SK-N-SH (cell line): ENCODE measurements at regions not wholly inside any gene's neighbourhood (a gene's known extent, or its start where the extent isn't known, plus 50 kb on each side); places are given as distances from the start of the nearest gene placed in this dataset.

Source experiments
- CTCF ChIA-PET: fragments of 300-600, 350-600 bp; formaldehyde crosslinking; extraction: SDS; loops from one replicate; lab custom pipeline; 2021; lab: Yijun Ruan, JAX
- POLR2A ChIA-PET: fragments of 350-600 bp; sonication (Branson Sonifier 250); formaldehyde crosslinking; extraction: SDS; loops from one replicate; lab custom pipeline; 2020; ENCODE audit warnings: antibody characterized with exemption, inconsistent platforms; lab: Yijun Ruan, JAX
- DNase-seq: peaks from one replicate; pipeline ENCODE4 v3.0.0; 2012
- H2AFZ ChIP-seq: fragments of 200-600 bp; sonication (generic); 2 replicates; pipeline ENCODE4 v1.8.1; 2016; ENCODE audit warnings: antibody characterized with exemption, mild to moderate bottlenecking, low read depth
- H3F3A ChIP-seq: fragments of 200-600 bp; sonication (generic); replicated peaks from 2 replicates; pipeline ENCODE3; 2016; ENCODE audit warnings: antibody characterized with exemption, mild to moderate bottlenecking; ENCODE audit not compliant: insufficient read depth
- H3K27ac ChIP-seq, 2 experiments: fragments of 200-500 bp in 1 of 2; fragments of 200-600 bp in 1 of 2; sonication (Bioruptor generic) in 1 of 2; sonication (generic), shearing (Covaris generic) in 1 of 2; 2 replicates each; pipeline versions ENCODE4 v1.5.1 to v1.6.1; 2014 to 2016; ENCODE audit warnings: low read depth in 2 of 2, inconsistent platforms in 1 of 2, low read length in 1 of 2, mild to moderate bottlenecking in 1 of 2, mixed read lengths in 1 of 2
- H3K27me3 ChIP-seq: fragments of 200-600 bp; sonication (generic), shearing (Covaris generic); 2 replicates; pipeline ENCODE4 v1.6.1; 2016; ENCODE audit warnings: mixed run types; ENCODE audit not compliant: insufficient read depth
- H3K36me3 ChIP-seq, 2 experiments: fragments of 200-500 bp in 1 of 2; fragments of 200-600 bp in 1 of 2; sonication (Bioruptor generic) in 1 of 2; sonication (generic) in 1 of 2; replicated peaks in 1 of 2; 2 replicates each; pipeline versions ENCODE3 to v1.5.1; 2014 to 2016; ENCODE audit warnings: low read length in 1 of 2, mild to moderate bottlenecking in 1 of 2; ENCODE audit not compliant: insufficient read depth in 2 of 2, control insufficient read depth in 1 of 2
- H3K4me1 ChIP-seq, 2 experiments: fragments of 200-500 bp in 1 of 2; fragments of 200-600 bp in 1 of 2; sonication (Bioruptor generic) in 1 of 2; sonication (generic), shearing (Covaris generic) in 1 of 2; 2 replicates each; pipeline versions ENCODE4 v1.5.1 to v1.6.1; 2014 to 2016; ENCODE audit warnings: low read depth in 1 of 2, low read length in 1 of 2, mixed run types in 1 of 2; ENCODE audit not compliant: insufficient read depth in 2 of 2, control insufficient read depth in 1 of 2
- H3K4me2 ChIP-seq: fragments of 200-600 bp; sonication (generic), shearing (Covaris generic); 2 replicates; pipeline ENCODE4 v1.6.1; 2017; ENCODE audit warnings: mixed run types
- H3K4me3 ChIP-seq, 2 experiments: fragments of 200-500 bp in 1 of 2; fragments of 200-600 bp in 1 of 2; sonication (Bioruptor generic) in 1 of 2; sonication (generic), shearing (Covaris generic) in 1 of 2; 2 replicates each; pipeline versions ENCODE4 v1.5.1 to v1.8.1; 2014 to 2016; ENCODE audit warnings: low read depth in 2 of 2, inconsistent platforms in 1 of 2, low read length in 1 of 2, mild to moderate bottlenecking in 1 of 2, mixed read lengths in 1 of 2, moderate library complexity in 1 of 2
- H3K79me2 ChIP-seq: fragments of 200-600 bp; sonication (generic); 2 replicates; pipeline ENCODE4 v1.8.1; 2017; ENCODE audit warnings: mild to moderate bottlenecking; ENCODE audit not compliant: insufficient read depth
- H3K9ac ChIP-seq: fragments of 200-600 bp; sonication (generic); 2 replicates; pipeline ENCODE4 v1.6.1; 2017; ENCODE audit warnings: mixed run types
- H3K9me2 ChIP-seq: fragments of 200-600 bp; sonication (generic); 2 replicates; pipeline ENCODE4 v1.6.1; 2017; ENCODE audit warnings: mixed run types
- H3K9me3 ChIP-seq: fragments of 200-600 bp; sonication (generic); 2 replicates; pipeline ENCODE4 v1.6.1; 2017; ENCODE audit warnings: mixed run types, mild to moderate bottlenecking, moderate library complexity
- H4K20me1 ChIP-seq: fragments of 200-600 bp; sonication (generic); 2 replicates; pipeline ENCODE4 v1.6.1; 2017; ENCODE audit warnings: mild to moderate bottlenecking, mixed run types; ENCODE audit not compliant: insufficient read depth
- ELF1 ChIP-seq: IDR thresholded peaks from 2 replicates; pipeline ENCODE4 v1.4.0; 2012
- EZH2phosphoT487 ChIP-seq: fragments of 200-600 bp; sonication (generic); IDR thresholded peaks from 2 replicates; pipeline ENCODE4 v1.6.1; 2017; ENCODE audit warnings: low read depth, mixed run types, mild to moderate bottlenecking, antibody characterized with exemption, moderate library complexity, borderline replicate concordance
- FOSL2 ChIP-seq: IDR thresholded peaks from 2 replicates; pipeline ENCODE4 v1.4.0; 2012; ENCODE audit warnings: low read depth, mild to moderate bottlenecking, moderate library complexity, borderline replicate concordance
- FOXJ3 ChIP-seq: sonication (generic); formaldehyde crosslinking; IDR thresholded peaks from 2 replicates; pipeline ENCODE4 v1.5.1; 2020; ENCODE audit warnings: mild to moderate bottlenecking, missing genetic modification reagents
- FOXM1 ChIP-seq: IDR thresholded peaks from 2 replicates; pipeline ENCODE4 v1.4.0; 2012; ENCODE audit warnings: low read depth, mild to moderate bottlenecking
- GABPA ChIP-seq: IDR thresholded peaks from 2 replicates; pipeline ENCODE4 v1.4.0; 2012; ENCODE audit warnings: low read depth, mild to moderate bottlenecking
- GATA2 ChIP-seq: sonication (generic); formaldehyde crosslinking; IDR thresholded peaks from 2 replicates; pipeline ENCODE4 v1.5.0; 2020; ENCODE audit warnings: mild to moderate bottlenecking, missing genetic modification reagents
- MEF2A ChIP-seq: IDR thresholded peaks from 2 replicates; pipeline ENCODE4 v1.4.0; 2012; ENCODE audit warnings: low read depth, borderline replicate concordance
- MXI1 ChIP-seq: IDR thresholded peaks from 2 replicates; pipeline ENCODE4 v1.6.1; 2012; ENCODE audit warnings: mild to moderate bottlenecking, low read depth, low read length, improper control_type of control experiment
- NFIC ChIP-seq: IDR thresholded peaks from 2 replicates; pipeline ENCODE4 v1.4.0; 2012; ENCODE audit warnings: borderline replicate concordance
- POLR2AphosphoS5 ChIP-seq: IDR thresholded peaks from 2 replicates; pipeline ENCODE4 v1.6.1; 2012; ENCODE audit warnings: low read depth, low read length
- RAD21 ChIP-seq: IDR thresholded peaks from 2 replicates; pipeline ENCODE4 v1.6.1; 2012; ENCODE audit warnings: mild to moderate bottlenecking, low read length
- RCOR1 ChIP-seq: fragments of 150-350 bp; IDR thresholded peaks from 2 replicates; pipeline ENCODE4 v1.6.1; 2017; ENCODE audit warnings: antibody characterized with exemption, low read length
- RFX5 ChIP-seq: IDR thresholded peaks from 2 replicates; pipeline ENCODE4 v1.6.1; 2012; ENCODE audit warnings: mild to moderate bottlenecking, improper control_type of control experiment, low read length
- SMC3 ChIP-seq: IDR thresholded peaks from 2 replicates; pipeline ENCODE4 v1.6.1; 2012; ENCODE audit warnings: low read depth, low read length, improper control_type of control experiment
- TEAD4 ChIP-seq: IDR thresholded peaks from 2 replicates; pipeline ENCODE4 v1.4.0; 2012; ENCODE audit warnings: mild to moderate bottlenecking, borderline replicate concordance; ENCODE audit not compliant: insufficient read depth
- WGBS: methylation state at CpG from one replicate; pipeline ENCODE4 v1.1.6; 2017; ENCODE audit warnings: low lambda C conversion rate; 5-methylcytosine and 5-hydroxymethylcytosine counted together
- TF ChIP-seq, protein P1 (sequence below): IDR thresholded peaks from 2 replicates; pipeline ENCODE4 v1.4.0; 2012; ENCODE audit warnings: low read depth
- TF ChIP-seq, protein P2 (sequence below): IDR thresholded peaks from 2 replicates; pipeline ENCODE4; 2012
- TF ChIP-seq, protein P3 (sequence below): IDR thresholded peaks from 2 replicates; pipeline ENCODE4 v1.4.0; 2012; ENCODE audit warnings: low read depth, borderline replicate concordance
- TF ChIP-seq, protein P4 (sequence below): IDR thresholded peaks from 2 replicates; pipeline ENCODE4 v1.4.0; 2012; ENCODE audit warnings: low read depth, borderline replicate concordance
- TF ChIP-seq, protein P5 (sequence below): fragments of 150-350 bp; IDR thresholded peaks from 2 replicates; pipeline ENCODE4 v1.6.1; 2016; ENCODE audit warnings: mild to moderate bottlenecking, low read depth, low read length

DNA sequence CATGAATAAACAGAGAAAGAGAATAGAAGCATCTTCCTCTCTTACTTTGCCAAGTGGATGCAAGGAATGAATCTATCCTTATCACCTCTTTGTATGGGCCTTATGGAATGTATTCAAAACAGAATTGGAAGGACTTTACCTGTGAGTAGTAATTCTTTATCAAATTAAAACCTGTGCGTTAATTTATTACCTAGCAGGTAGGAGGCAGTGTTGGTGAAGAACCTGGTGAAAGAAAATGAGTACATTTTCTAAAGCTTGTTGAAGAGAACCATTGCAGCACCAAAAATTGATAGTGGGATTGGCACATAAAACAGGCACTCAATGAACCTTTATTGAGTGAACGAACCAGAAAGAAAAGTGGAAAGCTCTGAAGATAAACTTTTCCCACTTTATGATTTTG, 1302.1 kb upstream of the CELF4 start:
- DNase-seq, result no peak
- no peaks in the 10 kb centered on the region; a peak in 1 of 4 replicates for H3K4me1 ChIP-seq
- CTCF ChIA-PET, result no interaction called here
- H3K27me3 ChIP-seq, result no peaks in the 10 kb centered on the region
- POLR2A ChIA-PET, result no interaction called here
- no peaks in the 10 kb centered on the region; the same call in 1 of the 2 replicates for H3K9me3 ChIP-seq
- no peaks in the 10 kb centered on the region for H3K36me3 ChIP-seq
- no peak overlapping the region for H3K27ac ChIP-seq
- no peak overlapping the region for H2AFZ ChIP-seq
- H3K79me2 ChIP-seq, result no peaks in the 10 kb centered on the region
- no peak overlapping the region for H3K4me3 ChIP-seq
- no peaks in the 10 kb centered on the region for H4K20me1 ChIP-seq
- H3K9me2 ChIP-seq, result no peaks in the 10 kb centered on the region
- 50% methylated on average over 2 of the region's 2 CpGs for WGBS
- H3F3A ChIP-seq, result no peaks in the 10 kb centered on the region
- no peak for TF ChIP-seq POLR2AphosphoS5
- TF ChIP-seq, protein P1, sequence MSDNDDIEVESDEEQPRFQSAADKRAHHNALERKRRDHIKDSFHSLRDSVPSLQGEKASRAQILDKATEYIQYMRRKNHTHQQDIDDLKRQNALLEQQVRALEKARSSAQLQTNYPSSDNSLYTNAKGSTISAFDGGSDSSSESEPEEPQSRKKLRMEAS, result no peak
- TF ChIP-seq, protein P2, sequence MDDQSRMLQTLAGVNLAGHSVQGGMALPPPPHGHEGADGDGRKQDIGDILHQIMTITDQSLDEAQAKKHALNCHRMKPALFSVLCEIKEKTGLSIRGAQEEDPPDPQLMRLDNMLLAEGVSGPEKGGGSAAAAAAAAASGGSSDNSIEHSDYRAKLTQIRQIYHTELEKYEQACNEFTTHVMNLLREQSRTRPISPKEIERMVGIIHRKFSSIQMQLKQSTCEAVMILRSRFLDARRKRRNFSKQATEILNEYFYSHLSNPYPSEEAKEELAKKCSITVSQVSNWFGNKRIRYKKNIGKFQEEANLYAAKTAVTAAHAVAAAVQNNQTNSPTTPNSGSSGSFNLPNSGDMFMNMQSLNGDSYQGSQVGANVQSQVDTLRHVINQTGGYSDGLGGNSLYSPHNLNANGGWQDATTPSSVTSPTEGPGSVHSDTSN, result no peak
- no peak for TF ChIP-seq TEAD4
- no peak for TF ChIP-seq MXI1
- H3K4me2 ChIP-seq, result no peak overlapping the region
- no peak overlapping the region for H3K9ac ChIP-seq

DNA sequence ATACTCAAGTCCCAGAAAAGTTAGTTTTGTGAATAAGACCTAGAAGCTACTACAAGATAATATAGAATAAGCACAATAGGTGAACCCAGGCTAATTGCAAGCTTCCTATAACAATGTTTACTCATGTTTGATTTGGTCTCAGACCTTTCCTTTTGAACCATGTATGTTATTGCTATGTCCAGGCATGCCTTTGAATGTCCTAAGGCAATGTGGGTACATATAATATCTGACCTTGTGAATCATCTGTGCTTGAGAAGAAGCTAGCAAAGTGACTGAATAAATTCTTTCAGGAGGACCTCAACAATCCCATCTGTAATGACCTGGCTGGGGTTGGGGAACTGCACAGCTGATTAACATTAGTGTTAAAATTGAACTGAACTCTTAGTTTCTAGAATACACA, 1285.9 kb upstream of the CELF4 start:
- TF ChIP-seq FOXJ3 (CRISPR knock-in tag) (no peak), FOXM1 (no peak), TEAD4 (no peak), RCOR1 (no peak), RAD21 (no peak), GABPA (no peak), SMC3 (no peak), RFX5 (no peak), GATA2 (CRISPR knock-in tag) (no peak), NFIC (no peak), MEF2A (no peak), EZH2phosphoT487 (no peak), FOSL2 (no peak), ELF1 (no peak), POLR2AphosphoS5 (no peak), MXI1 (no peak)
- TF ChIP-seq, protein P3, sequence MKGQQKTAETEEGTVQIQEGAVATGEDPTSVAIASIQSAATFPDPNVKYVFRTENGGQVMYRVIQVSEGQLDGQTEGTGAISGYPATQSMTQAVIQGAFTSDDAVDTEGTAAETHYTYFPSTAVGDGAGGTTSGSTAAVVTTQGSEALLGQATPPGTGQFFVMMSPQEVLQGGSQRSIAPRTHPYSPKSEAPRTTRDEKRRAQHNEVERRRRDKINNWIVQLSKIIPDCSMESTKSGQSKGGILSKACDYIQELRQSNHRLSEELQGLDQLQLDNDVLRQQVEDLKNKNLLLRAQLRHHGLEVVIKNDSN, result no peak
- TF ChIP-seq, protein P4, sequence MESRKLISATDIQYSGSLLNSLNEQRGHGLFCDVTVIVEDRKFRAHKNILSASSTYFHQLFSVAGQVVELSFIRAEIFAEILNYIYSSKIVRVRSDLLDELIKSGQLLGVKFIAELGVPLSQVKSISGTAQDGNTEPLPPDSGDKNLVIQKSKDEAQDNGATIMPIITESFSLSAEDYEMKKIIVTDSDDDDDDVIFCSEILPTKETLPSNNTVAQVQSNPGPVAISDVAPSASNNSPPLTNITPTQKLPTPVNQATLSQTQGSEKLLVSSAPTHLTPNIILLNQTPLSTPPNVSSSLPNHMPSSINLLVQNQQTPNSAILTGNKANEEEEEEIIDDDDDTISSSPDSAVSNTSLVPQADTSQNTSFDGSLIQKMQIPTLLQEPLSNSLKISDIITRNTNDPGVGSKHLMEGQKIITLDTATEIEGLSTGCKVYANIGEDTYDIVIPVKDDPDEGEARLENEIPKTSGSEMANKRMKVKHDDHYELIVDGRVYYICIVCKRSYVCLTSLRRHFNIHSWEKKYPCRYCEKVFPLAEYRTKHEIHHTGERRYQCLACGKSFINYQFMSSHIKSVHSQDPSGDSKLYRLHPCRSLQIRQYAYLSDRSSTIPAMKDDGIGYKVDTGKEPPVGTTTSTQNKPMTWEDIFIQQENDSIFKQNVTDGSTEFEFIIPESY, result no peak
- TF ChIP-seq, protein P5, sequence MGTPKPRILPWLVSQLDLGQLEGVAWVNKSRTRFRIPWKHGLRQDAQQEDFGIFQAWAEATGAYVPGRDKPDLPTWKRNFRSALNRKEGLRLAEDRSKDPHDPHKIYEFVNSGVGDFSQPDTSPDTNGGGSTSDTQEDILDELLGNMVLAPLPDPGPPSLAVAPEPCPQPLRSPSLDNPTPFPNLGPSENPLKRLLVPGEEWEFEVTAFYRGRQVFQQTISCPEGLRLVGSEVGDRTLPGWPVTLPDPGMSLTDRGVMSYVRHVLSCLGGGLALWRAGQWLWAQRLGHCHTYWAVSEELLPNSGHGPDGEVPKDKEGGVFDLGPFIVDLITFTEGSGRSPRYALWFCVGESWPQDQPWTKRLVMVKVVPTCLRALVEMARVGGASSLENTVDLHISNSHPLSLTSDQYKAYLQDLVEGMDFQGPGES, result no peak
- Histone ChIP-seq H3K9ac (no peak overlapping the region), H2AFZ (no peak overlapping the region), H3F3A (no peaks in the 10 kb centered on the region), H3K4me3 (no peak overlapping the region), H3K9me2 (no peaks in the 10 kb centered on the region), H3K79me2 (no peaks in the 10 kb centered on the region), H3K36me3 (no peaks in the 10 kb centered on the region), H3K27ac (no peak overlapping the region), H3K27me3 (no peaks in the 10 kb centered on the region), H4K20me1 (no peaks in the 10 kb centered on the region), H3K4me1 (no peaks in the 10 kb centered on the region), H3K4me2 (no peak overlapping the region), H3K9me3 (no peaks in the 10 kb centered on the region)
- ChIA-PET POLR2A (no interaction called here), CTCF (no interaction called here)
- no peak for DNase-seq
